Left kidney (tissue), 1 donor: ENCODE measurements at regions not wholly inside any gene's neighbourhood (a gene's known extent, or its start where the extent isn't known, plus 50 kb on each side); places are given as distances from the start of the nearest gene placed in this dataset.
"Not testable (repeated sequence)": the region's sequence is repeated elsewhere in the genome, so short reads cannot be mapped to it uniquely, and the experiment has no call there.

Experiments
- DNase-seq: peaks from one replicate; pipeline ENCODE4 v3.0.0-alpha.2; 2013

GRCh38 chr4:84221704-84222103, 277.4 kb downstream of the NKX6-1 start:
- DNase-seq, result no peak

- DNase-seq, result no peak
Observed at GRCh38 chr4:84220990-84221389, 278.1 kb downstream of the NKX6-1 start.

- no peak for DNase-seq
Observed at GRCh38 chr4:84219656-84220055, 279.4 kb downstream of the NKX6-1 start.

DNA sequence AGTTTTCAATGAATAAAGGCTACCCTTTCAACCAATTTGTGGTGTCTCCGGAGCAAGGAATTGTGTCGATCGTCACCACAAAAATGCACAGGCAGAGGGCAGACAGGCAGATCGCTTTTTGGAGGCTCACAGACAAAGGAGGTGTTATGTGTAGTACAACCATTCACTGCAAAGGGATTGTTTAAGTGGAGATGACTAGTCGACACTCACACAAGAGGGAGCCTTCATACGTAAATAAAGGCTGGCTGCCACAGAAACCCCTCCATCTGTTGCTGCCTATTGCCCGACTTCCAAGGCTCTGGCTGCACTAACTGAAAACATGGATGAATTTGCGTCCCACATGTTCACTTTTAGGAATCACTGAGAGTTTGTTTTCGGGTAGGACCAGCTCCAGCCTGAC, 281.1 kb downstream of the NKX6-1 start:
- DNase-seq, result no peak

GRCh38 chr4:84215217-84215616, 283.9 kb downstream of the NKX6-1 start:
- DNase-seq, result no peak

GRCh38 chr4:84206226-84206625, 292.9 kb downstream of the NKX6-1 start:
- DNase-seq, result not testable (repeated sequence)

- DNase-seq, result no peak
Observed at GRCh38 chr4:84189144-84189543, 309.9 kb downstream of the NKX6-1 start.

DNA sequence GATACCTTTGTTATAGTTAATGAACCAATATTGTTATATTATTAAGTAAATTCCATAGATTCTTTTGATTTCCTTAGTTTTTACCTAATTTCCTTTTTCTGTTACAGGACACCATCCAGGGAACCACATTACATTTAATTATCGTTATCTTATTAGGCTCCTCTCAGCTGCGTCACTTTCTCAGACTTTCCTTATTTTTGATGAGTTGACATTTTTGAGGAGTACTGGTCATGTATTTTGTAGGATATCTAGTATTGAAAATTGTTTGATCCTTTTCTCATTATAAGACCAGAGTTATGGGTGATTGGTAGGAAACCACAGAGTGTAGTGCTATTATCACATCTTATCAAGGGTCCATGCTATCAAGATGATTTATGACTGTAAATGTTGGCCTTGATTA, 319.7 kb downstream of the NKX6-1 start:
- DNase-seq, result no peak

- no peak for DNase-seq
Observed at GRCh38 chr4:84177831-84178542, 321.1 kb downstream of the NKX6-1 start.

GRCh38 chr4:84176016-84176415, 323.1 kb downstream of the NKX6-1 start:
- no peak for DNase-seq

DNA sequence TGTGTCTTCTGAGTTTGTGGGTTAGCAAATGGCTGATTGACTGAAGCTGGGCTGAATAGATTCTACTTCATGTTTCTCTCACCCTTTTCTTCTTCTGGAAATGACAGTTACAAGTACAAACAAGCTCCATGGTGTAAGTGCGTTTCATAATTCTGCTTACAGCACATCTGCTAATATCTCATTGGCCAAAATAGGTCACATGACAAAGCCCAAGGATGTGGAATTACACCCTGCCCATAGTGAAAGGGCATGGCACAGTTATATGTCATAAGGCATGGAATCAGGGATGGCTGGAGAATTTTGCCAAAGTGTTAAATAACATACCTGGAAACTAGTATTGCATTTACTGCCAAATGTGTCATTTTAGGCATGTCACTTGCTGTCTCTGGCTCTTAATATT, 327.2 kb downstream of the NKX6-1 start:
- DNase-seq, result no peak

- DNase-seq, result no peak
Observed at GRCh38 chr4:84167564-84167963, 331.5 kb downstream of the NKX6-1 start.

DNA sequence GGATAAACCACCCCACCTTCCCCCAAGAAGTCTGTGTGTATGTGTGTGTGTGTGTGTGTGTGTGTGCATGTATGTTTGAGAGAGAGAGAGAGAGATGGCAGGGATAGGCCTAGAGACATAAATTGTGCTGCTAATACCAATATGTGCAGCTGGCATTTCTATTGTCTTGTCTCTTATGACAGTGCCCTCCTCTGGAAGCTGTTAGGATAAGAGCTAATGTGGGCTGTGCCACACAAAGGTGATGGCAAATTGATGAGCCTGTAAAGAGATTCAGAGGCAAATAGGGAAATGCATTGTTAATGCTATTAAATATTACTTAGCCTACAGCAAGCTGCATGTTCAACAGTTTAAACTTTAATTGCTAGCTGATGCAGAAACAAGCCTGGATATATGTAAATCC, 332.0 kb downstream of the NKX6-1 start:
- no peak for DNase-seq

DNA sequence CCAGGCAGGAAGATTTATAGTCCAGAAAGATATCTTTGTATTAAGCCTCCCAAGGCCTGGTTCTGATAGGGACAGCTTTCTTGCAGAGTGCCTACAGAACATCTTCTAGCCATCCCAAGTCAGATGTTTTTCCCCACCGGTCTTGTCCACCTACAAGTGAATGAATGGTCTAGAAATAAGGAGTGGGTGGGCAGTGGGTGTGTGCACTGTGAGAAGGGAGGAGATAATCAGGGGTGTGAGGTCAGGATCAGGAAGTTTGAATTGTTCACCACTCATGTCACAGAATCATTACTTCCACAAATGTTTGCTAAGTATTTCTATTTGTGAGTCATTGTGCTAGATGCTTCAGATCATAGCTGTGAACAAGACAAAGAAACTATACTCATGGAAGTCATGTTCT, 332.6 kb downstream of the NKX6-1 start:
- no peak for DNase-seq

- DNase-seq, result no peak
Observed at GRCh38 chr4:84164201-84164600, 334.9 kb downstream of the NKX6-1 start.

- DNase-seq, result no peak
Observed at GRCh38 chr4:84159762-84160161, 339.3 kb downstream of the NKX6-1 start.

DNA sequence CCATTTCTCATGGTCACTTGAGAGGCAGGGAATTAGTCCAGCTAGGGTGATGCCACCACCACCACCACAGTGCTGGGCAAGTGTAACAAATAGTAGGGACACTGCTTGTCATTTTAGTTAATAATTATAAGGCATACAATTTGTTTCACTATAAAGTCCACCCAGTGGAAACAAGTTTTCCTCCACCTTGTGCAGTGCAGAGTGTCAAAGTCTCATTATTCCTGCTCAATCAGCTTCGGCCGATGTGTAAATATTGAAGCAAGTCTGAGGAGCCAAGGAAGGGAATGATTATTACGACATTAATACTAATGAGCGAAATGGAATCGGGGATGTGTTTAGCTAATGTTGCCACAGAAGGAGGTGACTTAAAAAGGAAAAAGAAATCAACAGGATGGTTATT, 340.4 kb downstream of the NKX6-1 start:
- no peak for DNase-seq

- no peak for DNase-seq
Observed at GRCh38 chr4:84151574-84151973, 347.5 kb downstream of the NKX6-1 start.

- no peak for DNase-seq
Observed at GRCh38 chr4:84150177-84150576, 348.9 kb downstream of the NKX6-1 start.

DNA sequence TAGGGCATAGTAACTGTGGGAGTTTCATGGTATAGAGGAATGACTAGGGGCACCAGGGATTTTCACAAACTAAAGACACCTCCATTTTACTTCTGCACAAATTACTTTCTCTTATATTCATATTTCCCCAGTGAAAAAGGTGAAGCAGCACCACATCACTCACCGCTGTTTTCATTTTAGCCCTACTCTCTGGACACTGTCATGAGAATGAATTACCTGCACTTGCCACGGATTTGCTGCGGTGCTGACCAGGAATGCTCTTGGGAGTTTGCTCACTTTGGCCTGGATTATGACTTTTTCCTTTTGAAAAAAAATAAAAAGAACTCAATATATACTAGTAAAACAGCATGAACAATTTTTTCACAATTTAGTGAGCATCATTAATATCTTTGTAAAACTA, 351.3 kb downstream of the NKX6-1 start:
- DNase-seq, result no peak

GRCh38 chr4:84146300-84146959, 352.7 kb downstream of the NKX6-1 start:
- DNase-seq, result peak; percentile 13

DNA sequence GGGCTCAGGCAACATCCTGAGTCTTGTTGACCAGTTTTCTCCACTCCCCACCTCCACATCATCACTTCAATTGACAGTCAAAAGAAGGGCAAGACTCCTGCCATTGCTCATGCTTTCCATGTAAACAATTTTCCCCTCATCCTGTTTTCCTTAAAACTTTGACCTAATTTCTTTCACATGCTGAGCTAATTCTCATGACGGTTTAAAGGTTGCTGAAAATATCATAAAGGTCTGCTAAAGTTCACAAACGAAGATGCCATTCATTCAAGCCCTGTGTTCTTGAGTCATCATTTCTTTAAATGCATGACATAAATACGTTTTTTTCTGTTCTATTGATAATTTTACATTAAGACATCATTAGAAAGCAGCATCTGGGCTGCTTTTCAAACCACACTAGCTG, 353.9 kb downstream of the NKX6-1 start:
- DNase-seq, result no peak

- not testable (repeated sequence) for DNase-seq
Observed at GRCh38 chr4:84126911-84127310, 372.2 kb downstream of the NKX6-1 start.
